ENCODE measurements at regions not wholly inside any gene's neighbourhood (a gene's known extent, or its start where the extent isn't known, plus 50 kb on each side); places are given as distances from the start of the nearest gene placed in this dataset.
A peak's percentile ranks its signal among the peaks of the same experiment; 100 is the strongest.

GRCh38 chr16:85302848-85303353, 190.6 kb upstream of the CIBAR2 start:
- Histone ChIP-seq H3K27ac (no peak overlapping the region), H3K27me3 (no peaks in the 10 kb centered on the region), H3K4me1 (peaks cover 27 to 49% of the 10 kb centered on the region in 2 donors), H3K9me3 (no peaks in the 10 kb centered on the region), H3K36me3 (no peaks in the 10 kb centered on the region), H3K4me3 (replicated peaks in 1 of 3) (no peak overlapping the region)
- intact Hi-C loops (cut with DNase I): no loop called here
- no peak for DNase-seq
- 40 to 65% methylated on average over 4 to 14 of the region's 26 CpGs for WGBS, 2 donors
- TF ChIP-seq CTCF (IDR thresholded peaks at IDR 0.05) (no peak), POLR2A (IDR thresholded peaks at IDR 0.05) (no peak)

GRCh38 chr16:85303354-85303883, 191.1 kb upstream of the CIBAR2 start:
- Histone ChIP-seq H3K9me3 (no peaks in the 10 kb centered on the region), H3K27me3 (no peaks in the 10 kb centered on the region), H3K4me3 (replicated peaks in 1 of 3) (no peak overlapping the region), H3K4me1 (peaks cover 27 to 53% of the 10 kb centered on the region in 2 donors), H3K36me3 (no peaks in the 10 kb centered on the region), H3K27ac (no peak overlapping the region)
- DNase-seq: peak; percentile 65 to 73
- WGBS, 2 donors: 37 to 86% methylated on average over 15 to 16 of the region's 36 CpGs
- no peak for TF ChIP-seq POLR2A (IDR thresholded peaks at IDR 0.05)
- peak; percentile 87 to 99 (median 95) for TF ChIP-seq CTCF (IDR thresholded peaks at IDR 0.05)
- intact Hi-C loops (cut with DNase I): no loop called here

- TF ChIP-seq CTCF (IDR thresholded peaks at IDR 0.05) (no peak), POLR2A (IDR thresholded peaks at IDR 0.05) (no peak)
- WGBS, 2 donors: 71 to 88% methylated on average over 5 to 9 of the region's 9 CpGs
- intact Hi-C loops (cut with DNase I): no loop called here
- Histone ChIP-seq H3K27me3 (no peaks in the 10 kb centered on the region), H3K27ac (no peak overlapping the region), H3K36me3 (no peaks in the 10 kb centered on the region), H3K4me3 (replicated peaks in 1 of 3) (no peak overlapping the region), H3K9me3 (no peaks in the 10 kb centered on the region), H3K4me1 (peaks cover 34 to 62% of the 10 kb centered on the region in 2 donors)
- no peak for DNase-seq
Observed at GRCh38 chr16:85304337-85304736, 192.1 kb upstream of the CIBAR2 start.

- WGBS, 2 donors: 22 to 34% methylated on average over 12 of the region's 12 CpGs
- TF ChIP-seq POLR2A (IDR thresholded peaks at IDR 0.05) (peak in 1 of 2 donors; percentile 66), CTCF (IDR thresholded peaks at IDR 0.05) (no peak)
- Histone ChIP-seq H3K9me3 (no peaks in the 10 kb centered on the region), H3K27me3 (no peaks in the 10 kb centered on the region), H3K27ac (peak overlapping the region; percentile 87 to 93 (median 90)), H3K36me3 (no peaks in the 10 kb centered on the region), H3K4me3 (replicated peaks in 1 of 3) (no peak overlapping the region), H3K4me1 (peaks cover 48 to 73% of the 10 kb centered on the region in 2 donors)
- intact Hi-C loops (cut with DNase I): no loop called here
- peak; percentile 99 for DNase-seq
Observed at GRCh38 chr16:85306071-85306792, 194.0 kb upstream of the CIBAR2 start.

Data from thyroid gland (tissue), 4 donors.